Ishikawa (cell line): ENCODE measurements at regions not wholly inside any gene's neighbourhood (a gene's known extent, or its start where the extent isn't known, plus 50 kb on each side); places are given as distances from the start of the nearest gene placed in this dataset.
A peak's percentile ranks its signal among the peaks of the same experiment; 100 is the strongest.

Experiments
- CEBPB ChIP-seq: IDR thresholded peaks from 2 replicates; pipeline ENCODE4 v1.6.1; 2012
- CREB1 ChIP-seq: IDR thresholded peaks from 2 replicates; pipeline ENCODE4 v1.6.1; 2012; ENCODE audit warnings: low read depth
- EGR1 ChIP-seq: IDR thresholded peaks from 2 replicates; pipeline ENCODE4 v1.6.1; 2012
- EP300 ChIP-seq: IDR thresholded peaks from 2 replicates; pipeline ENCODE4 v1.6.1; 2012; ENCODE audit warnings: borderline replicate concordance
- FOXM1 ChIP-seq: IDR thresholded peaks from 2 replicates; pipeline ENCODE4 v1.6.1; 2012; ENCODE audit warnings: low read depth, borderline replicate concordance
- NFIC ChIP-seq: IDR thresholded peaks from 2 replicates; pipeline ENCODE4 v1.6.1; 2012
- RAD21 ChIP-seq: IDR thresholded peaks from 2 replicates; pipeline ENCODE4 v1.6.1; 2012; ENCODE audit warnings: low read depth
- TAF1 ChIP-seq: IDR thresholded peaks from 2 replicates; pipeline ENCODE4 v1.6.1; 2012; ENCODE audit warnings: low read depth, mild to moderate bottlenecking
- TCF12 ChIP-seq: IDR thresholded peaks from 2 replicates; pipeline ENCODE4 v1.6.1; 2012; ENCODE audit warnings: low read depth
- TEAD4 ChIP-seq: IDR thresholded peaks from 2 replicates; pipeline ENCODE4 v1.6.1; 2012
- YY1 ChIP-seq: IDR thresholded peaks from 2 replicates; pipeline ENCODE4 v1.6.1; 2012; ENCODE audit warnings: low read depth
- ZBTB7A ChIP-seq: IDR thresholded peaks from 2 replicates; pipeline ENCODE4 v1.6.1; 2012; ENCODE audit warnings: low read depth
- TF ChIP-seq, protein P1 (sequence below): IDR thresholded peaks from 2 replicates; pipeline ENCODE4 v1.6.1; 2012
- TF ChIP-seq, protein P2 (sequence below): IDR thresholded peaks from 2 replicates; pipeline ENCODE4 v1.6.1; 2012
- TF ChIP-seq, protein P3 (sequence below): IDR thresholded peaks from 2 replicates; pipeline ENCODE4 v1.6.1; 2012; ENCODE audit warnings: low read depth, mild to moderate bottlenecking

DNA sequence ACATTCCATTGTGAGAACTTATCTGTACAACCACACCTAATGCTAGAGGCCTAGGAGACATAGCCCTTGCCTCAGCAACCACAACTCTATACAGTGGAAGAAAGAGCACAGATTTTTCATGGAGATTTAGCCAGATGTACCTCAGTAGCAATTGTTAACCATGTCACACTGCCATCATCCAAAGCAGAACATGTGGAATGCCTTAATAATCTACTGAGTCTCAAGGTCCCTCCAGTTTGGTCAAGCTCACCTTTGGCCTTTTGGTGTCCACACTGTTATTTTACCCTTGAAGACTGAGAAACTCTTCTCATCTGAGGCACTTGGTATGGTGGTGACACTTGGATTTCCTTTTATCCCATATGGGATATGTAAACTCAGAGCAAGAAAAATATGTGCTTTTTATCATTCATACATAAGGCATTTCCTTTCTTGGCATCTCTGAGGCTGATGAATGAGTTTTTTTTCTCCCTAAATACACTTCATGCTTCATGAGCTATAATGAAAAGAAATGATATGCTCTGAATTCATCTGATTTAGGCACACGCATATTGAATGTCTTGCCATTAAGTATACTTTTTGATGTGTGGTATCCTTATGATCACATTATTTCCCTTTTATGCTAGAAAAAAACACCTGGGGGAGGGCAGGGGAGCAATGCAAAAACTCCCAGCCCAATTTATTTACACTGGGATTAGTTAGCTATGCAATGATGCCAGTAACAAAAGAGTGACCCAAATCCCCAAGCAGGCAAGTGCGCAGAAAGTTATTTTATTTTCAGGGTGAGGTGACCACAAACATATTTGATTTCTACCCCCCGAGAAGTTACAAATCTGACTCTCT lies 63.3 kb upstream of the ME3 start:
- TF ChIP-seq ZBTB7A (no peak), TEAD4 (peak; percentile 80; the same call in 1 of the 2 replicates), NFIC (peak; percentile 83), YY1 (no peak), TAF1 (no peak), CREB1 (peak; percentile 51; the same call in 1 of the 2 replicates), TCF12 (peak; percentile 97), CEBPB (no peak; the same call in 1 of the 2 replicates), FOXM1 (peak; percentile 93), EP300 (peak; percentile 97), RAD21 (peak; percentile 3; the same call in 1 of the 2 replicates), EGR1 (no peak)
- TF ChIP-seq, protein P1, sequence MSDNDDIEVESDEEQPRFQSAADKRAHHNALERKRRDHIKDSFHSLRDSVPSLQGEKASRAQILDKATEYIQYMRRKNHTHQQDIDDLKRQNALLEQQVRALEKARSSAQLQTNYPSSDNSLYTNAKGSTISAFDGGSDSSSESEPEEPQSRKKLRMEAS, result peak; percentile 16; the same call in 1 of the 2 replicates
- TF ChIP-seq, protein P2, sequence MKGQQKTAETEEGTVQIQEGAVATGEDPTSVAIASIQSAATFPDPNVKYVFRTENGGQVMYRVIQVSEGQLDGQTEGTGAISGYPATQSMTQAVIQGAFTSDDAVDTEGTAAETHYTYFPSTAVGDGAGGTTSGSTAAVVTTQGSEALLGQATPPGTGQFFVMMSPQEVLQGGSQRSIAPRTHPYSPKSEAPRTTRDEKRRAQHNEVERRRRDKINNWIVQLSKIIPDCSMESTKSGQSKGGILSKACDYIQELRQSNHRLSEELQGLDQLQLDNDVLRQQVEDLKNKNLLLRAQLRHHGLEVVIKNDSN, result no peak
- TF ChIP-seq, protein P3, sequence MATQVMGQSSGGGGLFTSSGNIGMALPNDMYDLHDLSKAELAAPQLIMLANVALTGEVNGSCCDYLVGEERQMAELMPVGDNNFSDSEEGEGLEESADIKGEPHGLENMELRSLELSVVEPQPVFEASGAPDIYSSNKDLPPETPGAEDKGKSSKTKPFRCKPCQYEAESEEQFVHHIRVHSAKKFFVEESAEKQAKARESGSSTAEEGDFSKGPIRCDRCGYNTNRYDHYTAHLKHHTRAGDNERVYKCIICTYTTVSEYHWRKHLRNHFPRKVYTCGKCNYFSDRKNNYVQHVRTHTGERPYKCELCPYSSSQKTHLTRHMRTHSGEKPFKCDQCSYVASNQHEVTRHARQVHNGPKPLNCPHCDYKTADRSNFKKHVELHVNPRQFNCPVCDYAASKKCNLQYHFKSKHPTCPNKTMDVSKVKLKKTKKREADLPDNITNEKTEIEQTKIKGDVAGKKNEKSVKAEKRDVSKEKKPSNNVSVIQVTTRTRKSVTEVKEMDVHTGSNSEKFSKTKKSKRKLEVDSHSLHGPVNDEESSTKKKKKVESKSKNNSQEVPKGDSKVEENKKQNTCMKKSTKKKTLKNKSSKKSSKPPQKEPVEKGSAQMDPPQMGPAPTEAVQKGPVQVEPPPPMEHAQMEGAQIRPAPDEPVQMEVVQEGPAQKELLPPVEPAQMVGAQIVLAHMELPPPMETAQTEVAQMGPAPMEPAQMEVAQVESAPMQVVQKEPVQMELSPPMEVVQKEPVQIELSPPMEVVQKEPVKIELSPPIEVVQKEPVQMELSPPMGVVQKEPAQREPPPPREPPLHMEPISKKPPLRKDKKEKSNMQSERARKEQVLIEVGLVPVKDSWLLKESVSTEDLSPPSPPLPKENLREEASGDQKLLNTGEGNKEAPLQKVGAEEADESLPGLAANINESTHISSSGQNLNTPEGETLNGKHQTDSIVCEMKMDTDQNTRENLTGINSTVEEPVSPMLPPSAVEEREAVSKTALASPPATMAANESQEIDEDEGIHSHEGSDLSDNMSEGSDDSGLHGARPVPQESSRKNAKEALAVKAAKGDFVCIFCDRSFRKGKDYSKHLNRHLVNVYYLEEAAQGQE, result 0 out of 2 replicates have a peak, but pooled peaks have one; percentile 15

DNA sequence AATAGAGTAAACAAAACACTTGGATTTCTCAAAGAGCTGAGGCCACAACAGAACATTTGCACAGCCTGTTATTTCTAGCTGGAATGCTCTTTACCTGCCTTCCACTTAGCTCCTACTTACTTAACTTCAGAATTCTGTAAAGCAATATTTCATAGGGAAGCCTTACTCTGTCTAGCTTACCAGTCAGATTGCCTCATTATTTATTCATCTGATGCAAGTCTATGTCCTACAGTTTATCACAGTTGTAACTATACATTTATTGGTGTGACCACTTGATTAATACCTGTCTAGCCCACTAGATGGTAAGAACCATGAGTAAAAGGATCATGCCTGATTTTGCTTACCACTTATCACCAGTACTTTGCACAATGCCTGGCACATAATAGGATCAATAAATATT lies 56.1 kb upstream of the ME3 start:
- no peak for TF ChIP-seq TCF12
- TF ChIP-seq EGR1, result no peak
- TF ChIP-seq YY1, result no peak
- TF ChIP-seq CEBPB, result no peak
- no peak for TF ChIP-seq FOXM1
- TF ChIP-seq, protein P2, result no peak
- TF ChIP-seq NFIC, result no peak
- TF ChIP-seq, protein P1, result no peak
- TF ChIP-seq, protein P3, result no peak

DNA sequence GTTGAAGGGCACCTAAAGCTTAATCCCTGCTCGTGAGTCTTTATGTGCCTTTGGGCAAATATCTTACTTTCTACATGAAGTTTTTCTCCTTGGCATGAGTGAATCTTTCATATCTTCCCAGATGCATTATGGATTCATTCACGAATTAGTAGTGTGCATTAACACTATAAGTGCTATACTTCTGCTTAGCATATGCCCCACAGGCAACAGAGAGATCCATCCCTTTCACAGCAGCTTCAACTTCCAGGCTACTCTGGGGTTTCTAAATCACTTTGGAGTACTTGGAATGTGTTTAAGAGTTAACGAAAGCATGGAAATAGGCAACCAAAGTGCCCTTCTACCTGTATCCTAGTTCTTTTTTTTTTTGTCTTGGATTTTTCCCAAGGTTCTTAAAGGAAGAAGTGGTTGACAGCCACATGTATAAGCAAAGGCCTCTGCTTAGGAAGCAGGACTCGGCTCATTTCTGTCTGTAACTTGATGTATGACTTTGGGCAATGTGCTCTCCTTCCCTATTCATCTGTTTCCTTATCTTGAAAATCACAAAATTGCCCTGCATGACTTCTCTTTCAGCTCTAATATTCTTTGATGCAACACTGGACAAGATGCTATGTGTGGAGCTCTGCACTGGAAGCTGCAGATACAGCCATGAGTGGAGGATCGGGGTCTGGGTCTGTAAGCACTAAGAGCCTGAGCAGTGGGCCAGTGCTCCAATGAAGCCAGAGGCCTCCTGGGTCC lies 54.5 kb upstream of the ME3 start:
- TF ChIP-seq TCF12 (no peak), TEAD4 (no peak), ZBTB7A (no peak), TAF1 (no peak), RAD21 (no peak), FOXM1 (no peak), EGR1 (no peak), NFIC (no peak), CREB1 (no peak), EP300 (no peak), CEBPB (no peak)
- TF ChIP-seq, protein P3, result no peak
- TF ChIP-seq, protein P1, result no peak
- TF ChIP-seq, protein P2, result no peak
